ENCODE measurements at regions not wholly inside any gene's neighbourhood (a gene's known extent, or its start where the extent isn't known, plus 50 kb on each side); places are given as distances from the start of the nearest gene placed in this dataset.

DNA sequence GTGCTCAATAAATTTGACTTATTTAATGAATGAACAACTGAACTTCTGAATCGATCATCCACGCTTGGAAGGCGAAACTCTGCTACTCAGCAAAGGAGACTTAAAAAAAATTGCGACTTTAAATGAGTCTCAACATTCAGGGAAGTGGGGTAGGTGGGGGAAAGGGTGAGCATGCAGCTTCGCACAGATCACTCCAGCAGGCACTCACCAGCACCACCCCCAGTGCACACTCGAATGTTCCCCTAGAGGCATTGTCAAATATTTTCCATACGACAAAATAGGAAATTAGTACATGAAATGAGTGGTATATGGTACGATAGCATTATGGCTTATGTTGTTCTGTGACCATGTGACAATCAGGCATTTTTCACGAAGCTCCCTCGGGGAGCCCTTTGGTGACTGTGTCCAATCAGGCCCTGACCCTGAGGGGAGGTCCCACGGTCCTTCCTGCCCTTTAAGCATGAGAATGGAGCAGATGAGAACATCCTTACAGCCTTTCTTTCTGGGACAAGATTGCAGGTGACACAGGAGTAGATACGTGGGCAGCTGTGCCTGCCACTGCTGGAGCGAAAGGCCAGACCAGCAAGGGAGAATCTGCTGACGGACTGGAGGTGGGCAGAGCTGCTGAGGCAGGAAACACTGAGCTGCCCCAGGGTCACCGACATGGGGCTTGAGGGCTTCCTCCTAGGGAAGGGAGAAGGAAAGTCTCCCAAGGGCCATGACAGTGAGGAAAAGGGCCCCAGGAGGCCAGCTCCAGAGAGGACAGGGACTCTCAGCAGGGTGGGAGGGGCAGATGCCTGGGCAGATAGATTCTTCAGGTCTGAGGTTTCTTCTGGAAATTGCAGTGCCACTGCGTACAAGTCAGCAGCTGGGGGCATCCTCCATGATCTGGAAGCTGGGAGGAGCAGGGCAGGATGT, 101.3 kb upstream of the ID2 start:
- no peak overlapping the region for H2BK120ac ChIP-seq (ENCODE audit: low read depth, low read length)
- no peak overlapping the region for H3K14ac ChIP-seq (ENCODE audit: low read length in 2 of 2)
- H3K4me3 ChIP-seq (ENCODE audit: insufficient read depth in 1 of 2, low read depth in 1 of 2, low read length in 2 of 2) = no peak overlapping the region
- no peak overlapping the region for H3K4me2 ChIP-seq (ENCODE audit: low read length, poor library complexity, severe bottlenecking)
- peaks cover 13% of the 10 kb centered on the region for H3K4me1 ChIP-seq (ENCODE audit: control insufficient read depth, insufficient read depth, low read depth, low read length)
- H3K9me3 ChIP-seq (ENCODE audit: control insufficient read depth, low read length) = no peaks in the 10 kb centered on the region
- no peak overlapping the region for H4K91ac ChIP-seq (ENCODE audit: low read length)
- no peak overlapping the region for H3K23ac ChIP-seq (ENCODE audit: low read length in 2 of 2)
- H2BK15ac ChIP-seq (ENCODE audit: low read depth, poor library complexity, severe bottlenecking) = no peak overlapping the region
- H3K18ac ChIP-seq (ENCODE audit: low read depth in 1 of 2, low read length in 2 of 2) = no peak overlapping the region
- no peaks in the 10 kb centered on the region for H3K79me1 ChIP-seq (replicated peaks; ENCODE audit: low read length, poor library complexity, severe bottlenecking)
- no peak overlapping the region for H4K8ac ChIP-seq (ENCODE audit: low read length)
- no peak overlapping the region for H2AK5ac ChIP-seq (ENCODE audit: low read length, severe bottlenecking)
- H3K27me3 ChIP-seq (ENCODE audit: control insufficient read depth in 1 of 2, insufficient read depth in 1 of 2, low read length in 2 of 2) = peaks cover 0 to 8% of the 10 kb centered on the region in 2 experiments
- no peaks in the 10 kb centered on the region for H3K36me3 ChIP-seq (ENCODE audit: control insufficient read depth in 1 of 2, insufficient read depth in 2 of 2, low read depth in 1 of 2, low read length in 2 of 2)
- WGBS = 80% methylated on average over 15 of the region's 16 CpGs
- DNase-seq = no peak
- H2BK12ac ChIP-seq (ENCODE audit: low read length in 2 of 2) = no peak overlapping the region
- no peak overlapping the region for H3K27ac ChIP-seq (ENCODE audit: low read length, poor library complexity, severe bottlenecking)
- no peak overlapping the region for H2AFZ ChIP-seq (ENCODE audit: low read depth, low read length)
- no peak overlapping the region for H3K9ac ChIP-seq (ENCODE audit: low read length)
- no peak overlapping the region for H2BK5ac ChIP-seq (ENCODE audit: low read depth, low read length, poor library complexity, severe bottlenecking)
- no peak overlapping the region for H3K4ac ChIP-seq (ENCODE audit: low read depth in 1 of 2, low read length in 2 of 2)

DNA sequence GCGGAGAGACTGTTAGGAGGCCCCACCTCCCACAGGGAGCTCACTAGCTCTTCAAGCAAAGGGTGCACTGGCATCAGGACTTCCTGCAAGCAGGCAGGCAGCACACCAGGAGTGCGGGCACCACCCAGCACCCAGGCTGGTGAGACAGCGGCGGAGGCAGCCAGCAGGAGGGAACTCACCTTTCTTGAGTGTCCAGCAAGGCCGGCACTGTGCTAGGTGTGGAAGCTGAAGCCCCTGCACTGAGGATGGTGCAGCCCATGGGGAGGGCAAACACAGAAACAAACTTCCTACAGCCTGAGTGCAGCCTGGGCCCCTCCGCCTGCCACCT, 100.7 kb upstream of the ID2 start:
- DNase-seq = no peak
- Histone ChIP-seq H3K27ac (ENCODE audit: low read length, poor library complexity, severe bottlenecking) (no peak overlapping the region), H3K4me3 (ENCODE audit: insufficient read depth in 1 of 2, low read depth in 1 of 2, low read length in 2 of 2) (no peak overlapping the region), H3K4me1 (ENCODE audit: control insufficient read depth, insufficient read depth, low read depth, low read length) (peaks cover 13% of the 10 kb centered on the region), H3K27me3 (ENCODE audit: control insufficient read depth in 1 of 2, insufficient read depth in 1 of 2, low read length in 2 of 2) (peaks cover 0 to 7% of the 10 kb centered on the region in 2 experiments), H2AK5ac (ENCODE audit: low read length, severe bottlenecking) (no peak overlapping the region), H2BK15ac (ENCODE audit: low read depth, poor library complexity, severe bottlenecking) (no peak overlapping the region), H3K18ac (ENCODE audit: low read depth in 1 of 2, low read length in 2 of 2) (no peak overlapping the region), H3K4ac (ENCODE audit: low read depth in 1 of 2, low read length in 2 of 2) (peak overlapping the region in 1 of 2 experiments; percentile 21), H3K9ac (ENCODE audit: low read length) (no peak overlapping the region), H2BK5ac (ENCODE audit: low read depth, low read length, poor library complexity, severe bottlenecking) (no peak overlapping the region), H2BK12ac (ENCODE audit: low read length in 2 of 2) (no peak overlapping the region), H4K91ac (ENCODE audit: low read length) (no peak overlapping the region), H2BK120ac (ENCODE audit: low read depth, low read length) (no peak overlapping the region), H4K8ac (ENCODE audit: low read length) (no peak overlapping the region), H3K14ac (ENCODE audit: low read length in 2 of 2) (no peak overlapping the region), H3K79me1 (replicated peaks; ENCODE audit: low read length, poor library complexity, severe bottlenecking) (no peaks in the 10 kb centered on the region), H3K23ac (ENCODE audit: low read length in 2 of 2) (no peak overlapping the region), H3K4me2 (ENCODE audit: low read length, poor library complexity, severe bottlenecking) (no peak overlapping the region), H2AFZ (ENCODE audit: low read depth, low read length) (no peak overlapping the region), H3K36me3 (ENCODE audit: control insufficient read depth in 1 of 2, insufficient read depth in 2 of 2, low read depth in 1 of 2, low read length in 2 of 2) (no peaks in the 10 kb centered on the region), H3K9me3 (ENCODE audit: control insufficient read depth, low read length) (no peaks in the 10 kb centered on the region)
- WGBS = 94% methylated on average over 6 of the region's 6 CpGs

DNA sequence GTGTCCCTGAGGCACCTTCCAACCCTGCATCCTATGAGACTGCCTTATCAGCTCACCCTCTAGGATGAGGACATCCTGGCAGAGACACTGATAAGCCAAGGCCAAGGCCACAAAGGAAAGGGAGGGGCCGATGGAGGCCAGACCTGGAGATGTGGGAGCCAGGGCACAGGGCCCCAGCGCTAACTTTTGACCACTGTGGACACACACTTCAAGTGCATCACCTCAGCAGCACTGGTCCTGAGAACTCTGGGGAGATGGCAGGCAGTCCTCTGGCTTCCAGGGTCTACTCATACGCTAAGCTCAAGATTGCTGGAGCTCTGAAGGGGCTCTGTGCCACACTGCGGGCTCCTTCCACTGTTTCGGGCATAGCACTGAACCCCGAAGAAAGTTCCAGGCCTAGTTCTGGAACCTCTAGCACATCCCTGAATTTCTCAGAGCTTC, 100.2 kb upstream of the ID2 start:
- Histone ChIP-seq H3K79me1 (replicated peaks; ENCODE audit: low read length, poor library complexity, severe bottlenecking) (no peaks in the 10 kb centered on the region), H3K4me3 (ENCODE audit: insufficient read depth in 1 of 2, low read depth in 1 of 2, low read length in 2 of 2) (no peak overlapping the region), H3K4me1 (ENCODE audit: control insufficient read depth, insufficient read depth, low read depth, low read length) (peaks cover 13% of the 10 kb centered on the region), H3K27me3 (ENCODE audit: control insufficient read depth in 1 of 2, insufficient read depth in 1 of 2, low read length in 2 of 2) (peaks cover 0 to 9% of the 10 kb centered on the region in 2 experiments), H3K36me3 (ENCODE audit: control insufficient read depth in 1 of 2, insufficient read depth in 2 of 2, low read depth in 1 of 2, low read length in 2 of 2) (no peaks in the 10 kb centered on the region), H3K4ac (ENCODE audit: low read depth in 1 of 2, low read length in 2 of 2) (peak overlapping the region in 1 of 2 experiments; percentile 21), H3K9ac (ENCODE audit: low read length) (no peak overlapping the region), H3K23ac (ENCODE audit: low read length in 2 of 2) (no peak overlapping the region), H4K8ac (ENCODE audit: low read length) (no peak overlapping the region), H2AFZ (ENCODE audit: low read depth, low read length) (no peak overlapping the region), H3K27ac (ENCODE audit: low read length, poor library complexity, severe bottlenecking) (no peak overlapping the region), H3K14ac (ENCODE audit: low read length in 2 of 2) (no peak overlapping the region), H2BK120ac (ENCODE audit: low read depth, low read length) (no peak overlapping the region), H3K9me3 (ENCODE audit: control insufficient read depth, low read length) (no peaks in the 10 kb centered on the region), H2BK15ac (ENCODE audit: low read depth, poor library complexity, severe bottlenecking) (no peak overlapping the region), H3K4me2 (ENCODE audit: low read length, poor library complexity, severe bottlenecking) (no peak overlapping the region), H2BK5ac (ENCODE audit: low read depth, low read length, poor library complexity, severe bottlenecking) (no peak overlapping the region), H3K18ac (ENCODE audit: low read depth in 1 of 2, low read length in 2 of 2) (no peak overlapping the region), H2BK12ac (ENCODE audit: low read length in 2 of 2) (no peak overlapping the region), H4K91ac (ENCODE audit: low read length) (no peak overlapping the region), H2AK5ac (ENCODE audit: low read length, severe bottlenecking) (no peak overlapping the region)
- WGBS = 87% methylated on average over 6 of the region's 6 CpGs
- DNase-seq = no peak

DNA sequence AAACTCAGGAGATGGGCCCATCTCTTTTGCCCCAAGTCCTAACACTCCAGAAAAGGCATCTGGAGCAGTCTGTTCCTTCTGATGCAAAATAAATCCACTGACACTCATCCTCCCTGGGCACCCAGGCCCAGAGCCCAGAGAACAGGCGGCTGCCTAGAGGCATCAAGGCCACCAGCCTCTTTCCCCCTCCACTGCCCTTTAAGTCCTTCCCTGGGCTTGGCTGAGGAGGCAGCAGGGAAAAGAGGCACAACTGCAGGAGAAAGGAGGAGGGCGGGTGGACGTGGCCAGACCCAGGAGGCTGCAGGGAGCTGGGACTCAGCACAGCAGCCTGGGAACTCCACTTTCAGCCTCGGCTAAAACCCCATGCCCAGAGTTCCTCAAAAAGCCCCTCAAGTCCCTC, 99.7 kb upstream of the ID2 start:
- Histone ChIP-seq H3K18ac (ENCODE audit: low read depth in 1 of 2, low read length in 2 of 2) (no peak overlapping the region), H4K91ac (ENCODE audit: low read length) (no peak overlapping the region), H2BK12ac (ENCODE audit: low read length in 2 of 2) (no peak overlapping the region), H3K4me2 (ENCODE audit: low read length, poor library complexity, severe bottlenecking) (no peak overlapping the region), H4K8ac (ENCODE audit: low read length) (no peak overlapping the region), H3K79me1 (replicated peaks; ENCODE audit: low read length, poor library complexity, severe bottlenecking) (no peaks in the 10 kb centered on the region), H2BK120ac (ENCODE audit: low read depth, low read length) (no peak overlapping the region), H3K14ac (ENCODE audit: low read length in 2 of 2) (no peak overlapping the region), H2AFZ (ENCODE audit: low read depth, low read length) (no peak overlapping the region), H2AK5ac (ENCODE audit: low read length, severe bottlenecking) (no peak overlapping the region), H3K36me3 (ENCODE audit: control insufficient read depth in 1 of 2, insufficient read depth in 2 of 2, low read depth in 1 of 2, low read length in 2 of 2) (no peaks in the 10 kb centered on the region), H3K27ac (ENCODE audit: low read length, poor library complexity, severe bottlenecking) (no peak overlapping the region), H3K23ac (ENCODE audit: low read length in 2 of 2) (no peak overlapping the region), H3K4me3 (ENCODE audit: insufficient read depth in 1 of 2, low read depth in 1 of 2, low read length in 2 of 2) (no peak overlapping the region), H3K27me3 (ENCODE audit: control insufficient read depth in 1 of 2, insufficient read depth in 1 of 2, low read length in 2 of 2) (peaks cover 0 to 14% of the 10 kb centered on the region in 2 experiments), H2BK5ac (ENCODE audit: low read depth, low read length, poor library complexity, severe bottlenecking) (no peak overlapping the region), H3K4ac (ENCODE audit: low read depth in 1 of 2, low read length in 2 of 2) (no peak overlapping the region), H2BK15ac (ENCODE audit: low read depth, poor library complexity, severe bottlenecking) (no peak overlapping the region), H3K4me1 (ENCODE audit: control insufficient read depth, insufficient read depth, low read depth, low read length) (peaks cover 13% of the 10 kb centered on the region), H3K9me3 (ENCODE audit: control insufficient read depth, low read length) (no peaks in the 10 kb centered on the region), H3K9ac (ENCODE audit: low read length) (no peak overlapping the region)
- DNase-seq = no peak
- WGBS = 87% methylated on average over 2 of the region's 4 CpGs

Data from mesenchymal stem cell (in vitro differentiated cells and primary cell).